Body of pancreas (tissue), 4 donors: ENCODE measurements at regions not wholly inside any gene's neighbourhood (a gene's known extent, or its start where the extent isn't known, plus 50 kb on each side); places are given as distances from the start of the nearest gene placed in this dataset.

Experiments
- ATAC-seq: fragments of 150-250 bp; one replicate; pipeline ENCODE4 v1.9.1; 2016
- DNase-seq, 4 donors: peaks; one replicate each; pipeline ENCODE4 v3.0.0-alpha.2; 2019
- H3K27ac ChIP-seq, 4 donors: fragments of 200-600 bp; sonication (generic); 1 replicate in 3 of 4; 2 replicates in 1 of 4; pipeline versions ENCODE4 v1.5.1 to v1.6.1; 2016 to 2019; ENCODE audit warnings: mild to moderate bottlenecking in 1 of 4, mixed read lengths in 1 of 4, moderate library complexity in 1 of 4
- H3K27me3 ChIP-seq, 2 donors: fragments of 200-600 bp; sonication (generic); one replicate each; pipeline ENCODE4 v1.6.0; 2016; ENCODE audit warnings: mild to moderate bottlenecking in 1 of 2
- H3K36me3 ChIP-seq, 2 donors: fragments of 200-600 bp; sonication (generic); replicated peaks in 1 of 2; 2 replicates each; pipeline ENCODE4 v1.5.1; 2016; ENCODE audit warnings: low read depth in 2 of 2; ENCODE audit not compliant: insufficient read depth in 1 of 2
- H3K4me1 ChIP-seq: fragments of 200-600 bp; sonication (generic); one replicate; pipeline ENCODE4 v1.6.0; 2016
- H3K4me3 ChIP-seq, 2 donors: fragments of 200-600 bp; sonication (generic); 1 replicate in 1 of 2; 2 replicates in 1 of 2; pipeline ENCODE4 v1.5.1; 2016 to 2019
- H3K9me3 ChIP-seq, 3 donors: fragments of 200-600 bp; sonication (generic); 1 replicate in 2 of 3; 2 replicates in 1 of 3; pipeline ENCODE4 v1.5.1; 2016
- POLR2A ChIP-seq, 3 donors: fragments of 450-650 bp; IDR thresholded peaks; one replicate each; pipeline ENCODE4 v1.6.1; 2016; ENCODE audit warnings: antibody characterized with exemption in 3 of 3, mild to moderate bottlenecking in 2 of 3
- WGBS, 2 donors: methylation state at CpG; one replicate each; pipeline ENCODE4 v1.1.5; 2017; 5-methylcytosine and 5-hydroxymethylcytosine counted together
- intact Hi-C: fragments of 100-400 bp; cut with DNase I; formaldehyde crosslinking; loops from one replicate; pipeline ENCODE4 v1.15.1; 2023
- TF ChIP-seq, protein P1 (sequence below), 7 experiments: fragments of 450-650 bp in 4 of 7; fragments of 200-600 bp in 3 of 7; sonication (generic) in 3 of 7; IDR thresholded peaks; one replicate each; pipeline ENCODE4 v1.5.1; 2016 to 2019; ENCODE audit warnings: antibody characterized with exemption in 7 of 7

DNA sequence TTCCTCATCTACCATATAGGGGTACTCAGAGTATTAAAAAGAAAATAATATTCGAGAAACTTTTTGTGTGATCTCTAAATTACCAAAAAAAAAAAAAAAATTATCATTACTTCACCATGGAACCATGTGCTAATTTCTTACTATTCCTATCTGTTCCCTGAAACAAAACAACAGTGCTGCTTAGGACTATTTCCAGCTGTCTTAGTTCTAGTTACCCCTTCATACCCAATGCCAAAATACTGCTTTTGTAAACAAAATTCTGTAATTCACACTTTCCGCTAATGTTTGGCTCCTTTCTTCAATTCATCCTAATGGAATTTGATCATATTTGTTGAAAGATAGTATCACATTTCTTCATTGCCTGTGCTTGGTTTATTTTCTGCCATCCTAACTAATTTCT, 470.2 kb downstream of the BTG1 start:
- TF ChIP-seq POLR2A (IDR thresholded peaks at IDR 0.05) = no peak
- TF ChIP-seq, protein P1, sequence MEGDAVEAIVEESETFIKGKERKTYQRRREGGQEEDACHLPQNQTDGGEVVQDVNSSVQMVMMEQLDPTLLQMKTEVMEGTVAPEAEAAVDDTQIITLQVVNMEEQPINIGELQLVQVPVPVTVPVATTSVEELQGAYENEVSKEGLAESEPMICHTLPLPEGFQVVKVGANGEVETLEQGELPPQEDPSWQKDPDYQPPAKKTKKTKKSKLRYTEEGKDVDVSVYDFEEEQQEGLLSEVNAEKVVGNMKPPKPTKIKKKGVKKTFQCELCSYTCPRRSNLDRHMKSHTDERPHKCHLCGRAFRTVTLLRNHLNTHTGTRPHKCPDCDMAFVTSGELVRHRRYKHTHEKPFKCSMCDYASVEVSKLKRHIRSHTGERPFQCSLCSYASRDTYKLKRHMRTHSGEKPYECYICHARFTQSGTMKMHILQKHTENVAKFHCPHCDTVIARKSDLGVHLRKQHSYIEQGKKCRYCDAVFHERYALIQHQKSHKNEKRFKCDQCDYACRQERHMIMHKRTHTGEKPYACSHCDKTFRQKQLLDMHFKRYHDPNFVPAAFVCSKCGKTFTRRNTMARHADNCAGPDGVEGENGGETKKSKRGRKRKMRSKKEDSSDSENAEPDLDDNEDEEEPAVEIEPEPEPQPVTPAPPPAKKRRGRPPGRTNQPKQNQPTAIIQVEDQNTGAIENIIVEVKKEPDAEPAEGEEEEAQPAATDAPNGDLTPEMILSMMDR (IDR thresholded peaks at IDR 0.05) = no peak
- Histone ChIP-seq H3K4me1 (no peaks in the 10 kb centered on the region), H3K27me3 (no peaks in the 10 kb centered on the region), H3K36me3 (no peaks in the 10 kb centered on the region), H3K27ac (no peak overlapping the region), H3K9me3 (no peaks in the 10 kb centered on the region), H3K4me3 (no peak overlapping the region)
- WGBS, 2 donors = 77 to 83% methylated on average over 2 of the region's 2 CpGs
- ATAC-seq (no peak), DNase-seq (no peak)
- intact Hi-C loops = no loop called here

DNA sequence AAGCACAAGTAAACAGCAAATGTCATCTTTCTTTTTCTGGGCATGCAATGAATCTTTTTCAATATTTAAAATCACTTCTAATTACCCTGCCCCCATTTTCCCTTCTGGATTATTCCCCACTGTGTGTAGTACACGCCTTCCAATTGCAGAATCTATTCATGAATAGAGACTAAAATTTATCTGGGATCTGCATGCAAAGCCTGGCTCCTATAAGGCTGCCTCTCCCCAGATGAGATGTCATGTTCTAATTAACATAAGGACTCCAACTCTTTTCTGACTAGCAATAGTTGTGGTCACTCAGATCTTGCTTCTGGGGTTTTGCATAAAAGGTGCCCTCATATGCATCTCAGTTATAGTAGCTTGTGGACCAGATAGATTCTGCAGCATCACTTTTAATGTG, 473.5 kb downstream of the BTG1 start:
- no peak overlapping the region for H3K27ac ChIP-seq
- intact Hi-C loops = no loop called here
- 57 to 61% methylated on average over 1 of the region's 1 CpG for WGBS, 2 donors
- H3K9me3 ChIP-seq = no peaks in the 10 kb centered on the region
- H3K4me3 ChIP-seq = no peak overlapping the region
- no peaks in the 10 kb centered on the region for H3K36me3 ChIP-seq
- H3K27me3 ChIP-seq = no peaks in the 10 kb centered on the region
- ATAC-seq = no peak
- DNase-seq = no peak
- TF ChIP-seq, protein P1 (IDR thresholded peaks at IDR 0.05) = no peak
- TF ChIP-seq POLR2A (IDR thresholded peaks at IDR 0.05) = no peak
- H3K4me1 ChIP-seq = no peaks in the 10 kb centered on the region

DNA sequence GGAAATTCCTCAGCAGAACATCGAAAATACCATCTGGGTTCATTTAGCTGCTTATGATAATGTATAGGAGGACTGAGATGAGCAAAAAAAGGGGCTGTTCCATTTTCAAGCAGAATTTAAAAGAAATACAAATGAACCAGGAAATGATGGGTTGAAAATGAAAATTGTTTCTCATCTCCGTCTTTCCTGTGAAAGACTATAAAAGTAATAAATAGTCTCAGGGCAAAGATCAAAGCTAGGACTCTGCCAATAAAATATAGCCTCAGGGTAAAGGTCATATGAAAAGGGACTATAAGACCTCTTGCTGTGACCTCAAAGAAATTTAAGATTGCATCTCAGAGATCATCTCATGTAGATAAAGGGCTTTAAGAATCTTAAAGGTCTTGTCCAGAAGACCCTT, 478.0 kb downstream of the BTG1 start:
- DNase-seq = no peak
- no peaks in the 10 kb centered on the region for H3K9me3 ChIP-seq
- H3K4me1 ChIP-seq = no peaks in the 10 kb centered on the region
- intact Hi-C loops = no loop called here
- no peak overlapping the region for H3K4me3 ChIP-seq
- no peak for ATAC-seq
- TF ChIP-seq, protein P1 (IDR thresholded peaks at IDR 0.05) = no peak
- no peak for TF ChIP-seq POLR2A (IDR thresholded peaks at IDR 0.05)
- no peaks in the 10 kb centered on the region for H3K36me3 ChIP-seq
- no peaks in the 10 kb centered on the region for H3K27me3 ChIP-seq
- H3K27ac ChIP-seq = no peak overlapping the region
- WGBS, 2 donors = 73 to 75% methylated on average over 2 of the region's 2 CpGs

DNA sequence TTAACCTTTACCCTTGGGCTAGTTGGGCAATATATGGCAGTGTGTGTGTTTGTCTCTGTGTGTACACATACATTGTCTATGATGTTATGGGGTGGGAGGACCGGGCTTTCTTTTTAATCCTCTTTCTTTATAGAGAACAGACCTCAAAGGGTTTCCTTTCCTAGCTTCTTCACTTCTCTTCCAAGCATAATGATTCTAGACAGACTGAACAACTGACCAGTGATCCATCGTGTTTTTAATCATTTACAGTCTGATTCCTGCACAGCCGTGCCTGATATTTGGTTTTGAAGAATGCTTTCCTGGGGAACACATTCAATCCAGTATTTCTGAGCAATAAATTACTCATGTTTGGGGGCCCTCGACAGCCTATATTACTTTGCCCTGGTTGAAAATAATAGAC, 481.1 kb upstream of the DCN start:
- no peak overlapping the region for H3K4me3 ChIP-seq
- H3K9me3 ChIP-seq = no peaks in the 10 kb centered on the region
- no peak overlapping the region for H3K27ac ChIP-seq
- WGBS, 2 donors = 43 to 51% methylated on average over 4 of the region's 4 CpGs
- H3K36me3 ChIP-seq = no peaks in the 10 kb centered on the region
- TF ChIP-seq POLR2A (IDR thresholded peaks at IDR 0.05) = no peak
- TF ChIP-seq, protein P1 (IDR thresholded peaks at IDR 0.05) = no peak
- DNase-seq (no peak), ATAC-seq (no peak)
- no peaks in the 10 kb centered on the region for H3K4me1 ChIP-seq
- no peaks in the 10 kb centered on the region for H3K27me3 ChIP-seq
- intact Hi-C loops = no loop called here

DNA sequence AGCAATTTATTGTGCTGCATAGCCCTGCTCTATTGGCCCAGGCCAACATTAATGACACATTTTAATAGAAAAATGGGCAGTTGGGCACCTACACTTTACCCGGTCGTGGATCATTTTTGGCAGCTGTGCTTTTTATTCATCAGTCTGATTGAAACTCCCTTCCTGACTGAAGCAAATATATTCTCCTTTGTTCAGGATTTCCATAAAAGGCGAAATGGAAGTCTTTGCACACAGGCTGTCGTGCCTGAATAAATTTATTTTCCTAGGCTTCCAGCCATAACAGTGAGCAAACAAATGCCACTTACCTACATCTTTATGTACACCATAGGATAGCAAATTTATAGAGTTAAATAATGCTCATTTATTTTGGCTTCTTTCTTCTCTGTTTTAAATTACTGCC, 480.7 kb upstream of the DCN start:
- DNase-seq = no peak

More for the DNA sequence above, 480.7 kb upstream of the DCN start:
- intact Hi-C loops = no loop called here
- no peak overlapping the region for H3K4me3 ChIP-seq
- no peak overlapping the region for H3K27ac ChIP-seq
- 52 to 77% methylated on average over 4 of the region's 4 CpGs for WGBS, 2 donors
- H3K27me3 ChIP-seq = no peaks in the 10 kb centered on the region
- no peaks in the 10 kb centered on the region for H3K36me3 ChIP-seq
- H3K4me1 ChIP-seq = no peaks in the 10 kb centered on the region
- TF ChIP-seq, protein P1 (IDR thresholded peaks at IDR 0.05) = no peak
- no peak for TF ChIP-seq POLR2A (IDR thresholded peaks at IDR 0.05)
- no peak for ATAC-seq
- H3K9me3 ChIP-seq = no peaks in the 10 kb centered on the region
